OCI-LY7 (cell line): ENCODE measurements at regions not wholly inside any gene's neighbourhood (a gene's known extent, or its start where the extent isn't known, plus 50 kb on each side); places are given as distances from the start of the nearest gene placed in this dataset.

Source experiments
- EZH2phosphoT487 ChIP-seq: fragments of 200-600 bp; sonication (generic); IDR thresholded peaks from 2 replicates; pipeline ENCODE4 v1.6.1; 2018; ENCODE audit warnings: low read depth, borderline replicate concordance, mild to moderate bottlenecking, mixed run types, antibody characterized with exemption, low read length, moderate library complexity, mixed read lengths
- TF ChIP-seq, protein P1 (sequence below): fragments of 200-600 bp; sonication (generic); conservative IDR thresholded peaks from 2 replicates; pipeline ENCODE4 v1.5.1; 2014; ENCODE audit warnings: mild to moderate bottlenecking, antibody characterized with exemption, low read length, moderate library complexity, mixed read lengths

DNA sequence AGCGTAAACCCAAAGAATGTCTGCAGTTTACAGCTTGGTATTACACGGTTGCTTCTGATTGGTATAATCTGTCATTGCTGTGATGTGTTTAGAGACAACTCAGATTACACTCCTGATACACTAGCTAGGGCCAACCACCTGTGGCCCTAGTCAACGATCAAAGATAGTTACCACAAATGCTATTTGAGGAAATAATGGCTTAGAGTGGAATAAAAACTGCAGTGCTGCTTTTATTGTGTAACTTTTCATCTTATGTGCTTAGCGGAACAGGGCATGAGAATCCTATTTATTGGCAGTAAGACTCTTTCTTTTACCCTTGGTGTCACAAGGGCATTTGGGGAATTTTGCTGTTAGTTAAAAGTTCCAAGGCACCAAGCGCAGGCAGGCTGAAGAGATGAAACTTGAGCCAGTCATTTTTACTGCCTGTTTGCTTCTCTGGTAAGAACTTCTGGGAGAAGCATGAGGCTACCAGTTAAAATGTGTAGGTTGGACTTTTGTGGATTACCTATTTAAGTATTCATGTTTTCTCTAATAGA lies 363.3 kb downstream of the KCNRG start:
- TF ChIP-seq, protein P1, sequence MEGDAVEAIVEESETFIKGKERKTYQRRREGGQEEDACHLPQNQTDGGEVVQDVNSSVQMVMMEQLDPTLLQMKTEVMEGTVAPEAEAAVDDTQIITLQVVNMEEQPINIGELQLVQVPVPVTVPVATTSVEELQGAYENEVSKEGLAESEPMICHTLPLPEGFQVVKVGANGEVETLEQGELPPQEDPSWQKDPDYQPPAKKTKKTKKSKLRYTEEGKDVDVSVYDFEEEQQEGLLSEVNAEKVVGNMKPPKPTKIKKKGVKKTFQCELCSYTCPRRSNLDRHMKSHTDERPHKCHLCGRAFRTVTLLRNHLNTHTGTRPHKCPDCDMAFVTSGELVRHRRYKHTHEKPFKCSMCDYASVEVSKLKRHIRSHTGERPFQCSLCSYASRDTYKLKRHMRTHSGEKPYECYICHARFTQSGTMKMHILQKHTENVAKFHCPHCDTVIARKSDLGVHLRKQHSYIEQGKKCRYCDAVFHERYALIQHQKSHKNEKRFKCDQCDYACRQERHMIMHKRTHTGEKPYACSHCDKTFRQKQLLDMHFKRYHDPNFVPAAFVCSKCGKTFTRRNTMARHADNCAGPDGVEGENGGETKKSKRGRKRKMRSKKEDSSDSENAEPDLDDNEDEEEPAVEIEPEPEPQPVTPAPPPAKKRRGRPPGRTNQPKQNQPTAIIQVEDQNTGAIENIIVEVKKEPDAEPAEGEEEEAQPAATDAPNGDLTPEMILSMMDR, result no peak
- no peak for TF ChIP-seq EZH2phosphoT487
